Smooth muscle cell (in vitro differentiated cells): ENCODE measurements at regions not wholly inside any gene's neighbourhood (a gene's known extent, or its start where the extent isn't known, plus 50 kb on each side); places are given as distances from the start of the nearest gene placed in this dataset.

ENCODE experiments used
- DNase-seq: peaks from one replicate; lab custom pipeline; 2025; ENCODE audit not compliant: unreplicated experiment; lab: John Stamatoyannopoulos, UW
- H2AFZ ChIP-seq: fragments of 200-600 bp; sonication (generic); 2 replicates; pipeline ENCODE4 v1.6.0; 2016; ENCODE audit warnings: antibody characterized with exemption, low read depth, mild to moderate bottlenecking
- H3F3A ChIP-seq: fragments of 200-600 bp; sonication (generic); 2 replicates; pipeline ENCODE4 v1.6.0; 2017; ENCODE audit warnings: antibody characterized with exemption, low read depth
- H3K27ac ChIP-seq: fragments of 200-600 bp; sonication (generic); 2 replicates; pipeline ENCODE4 v1.5.1; 2016; ENCODE audit warnings: low read depth, mild to moderate bottlenecking
- H3K27me3 ChIP-seq: fragments of 200-600 bp; sonication (generic); 2 replicates; pipeline ENCODE4 v1.6.1; 2016; ENCODE audit warnings: low read depth, mild to moderate bottlenecking
- H3K36me3 ChIP-seq: fragments of 200-600 bp; sonication (generic); 2 replicates; pipeline ENCODE4 v1.5.1; 2016; ENCODE audit warnings: low read depth
- H3K4me1 ChIP-seq: fragments of 200-600 bp; sonication (generic); 2 replicates; pipeline ENCODE4 v1.5.1; 2016; ENCODE audit warnings: low read depth
- H3K4me2 ChIP-seq: fragments of 200-600 bp; sonication (generic); 2 replicates; pipeline ENCODE4 v1.6.0; 2016; ENCODE audit warnings: mild to moderate bottlenecking
- H3K4me3 ChIP-seq: fragments of 200-600 bp; sonication (generic); 2 replicates; pipeline ENCODE4 v1.5.1; 2016; ENCODE audit warnings: mild to moderate bottlenecking
- H3K79me2 ChIP-seq: fragments of 200-600 bp; sonication (generic); 2 replicates; pipeline ENCODE4 v1.6.0; 2016; ENCODE audit warnings: low read depth, mild to moderate bottlenecking
- H3K9ac ChIP-seq: fragments of 200-600 bp; sonication (generic); 2 replicates; pipeline ENCODE4 v1.6.0; 2016; ENCODE audit warnings: low read depth
- H3K9me3 ChIP-seq: fragments of 200-600 bp; sonication (generic); replicated peaks from 2 replicates; pipeline ENCODE4 v1.5.1; 2016; ENCODE audit warnings: low read depth
- H4K20me1 ChIP-seq: fragments of 200-600 bp; sonication (generic); 2 replicates; pipeline ENCODE4 v1.6.0; 2016; ENCODE audit warnings: low read depth
- CTCF ChIP-seq: fragments of 200-600 bp; sonication (generic); IDR thresholded peaks from 2 replicates; pipeline ENCODE4 v1.5.1; 2017; ENCODE audit warnings: borderline replicate concordance, mild to moderate bottlenecking, antibody characterized with exemption; ENCODE audit not compliant: insufficient read depth, poor library complexity, severe bottlenecking
- WGBS: methylation state at CpG from one replicate; pipeline ENCODE4 v1.1.7; 2016; ENCODE audit warnings: low lambda C conversion rate; 5-methylcytosine and 5-hydroxymethylcytosine counted together

- H3F3A ChIP-seq = no peaks in the 10 kb centered on the region
- H2AFZ ChIP-seq = no peak overlapping the region
- no peak for TF ChIP-seq CTCF
- H3K9me3 ChIP-seq = no peaks in the 10 kb centered on the region
- no peaks in the 10 kb centered on the region for H3K79me2 ChIP-seq
- no peaks in the 10 kb centered on the region for H3K27me3 ChIP-seq
- no peak overlapping the region for H3K9ac ChIP-seq
- no peak for DNase-seq
- H3K27ac ChIP-seq = no peak overlapping the region
- H3K4me2 ChIP-seq = no peak overlapping the region
- H3K36me3 ChIP-seq = no peaks in the 10 kb centered on the region
- no peaks in the 10 kb centered on the region for H3K4me1 ChIP-seq
- H3K4me3 ChIP-seq = no peak overlapping the region
- H4K20me1 ChIP-seq = no peaks in the 10 kb centered on the region
- WGBS = 100% methylated on average over 2 of the region's 2 CpGs
Observed at GRCh38 chr13:72093262-72093661, 226.3 kb upstream of the DACH1 start.

DNA sequence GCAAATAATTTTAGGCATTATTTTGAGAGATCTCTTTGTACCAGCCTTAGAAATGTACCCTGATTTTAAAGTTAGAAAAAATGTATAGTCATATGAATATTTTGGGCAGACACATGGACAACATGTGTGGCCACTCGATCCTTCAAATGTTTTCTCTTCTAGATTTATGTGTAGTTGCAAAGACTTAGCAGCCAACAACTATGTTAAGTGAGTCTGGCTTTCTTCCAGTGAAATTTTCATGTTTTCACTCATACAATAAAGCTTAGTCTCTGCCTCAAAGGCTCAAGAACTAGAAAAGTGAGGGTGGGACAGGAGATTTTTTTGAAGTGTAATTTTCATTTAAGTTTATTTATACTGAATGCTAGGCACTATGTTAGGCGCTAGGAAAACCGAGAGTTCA lies 207.7 kb upstream of the DACH1 start:
- Histone ChIP-seq H3K4me3 (no peak overlapping the region), H3K9ac (no peak overlapping the region), H3F3A (no peaks in the 10 kb centered on the region), H3K4me2 (no peak overlapping the region), H3K27me3 (no peaks in the 10 kb centered on the region), H3K79me2 (no peaks in the 10 kb centered on the region), H3K4me1 (no peaks in the 10 kb centered on the region), H3K9me3 (no peaks in the 10 kb centered on the region), H3K36me3 (no peaks in the 10 kb centered on the region), H4K20me1 (no peaks in the 10 kb centered on the region), H3K27ac (no peak overlapping the region), H2AFZ (no peak overlapping the region)
- WGBS = 76% methylated on average over 3 of the region's 3 CpGs
- TF ChIP-seq CTCF = no peak
- DNase-seq = no peak

- no peak overlapping the region for H3K4me3 ChIP-seq
- H3K9me3 ChIP-seq = no peaks in the 10 kb centered on the region
- no peaks in the 10 kb centered on the region for H3K36me3 ChIP-seq
- no peaks in the 10 kb centered on the region for H4K20me1 ChIP-seq
- H3K4me1 ChIP-seq = no peaks in the 10 kb centered on the region
- H3K27ac ChIP-seq = no peak overlapping the region
- 95% methylated on average over 2 of the region's 2 CpGs for WGBS
- DNase-seq = no peak
- no peaks in the 10 kb centered on the region for H3F3A ChIP-seq
- H3K79me2 ChIP-seq = no peaks in the 10 kb centered on the region
- no peak for TF ChIP-seq CTCF
- no peak overlapping the region for H3K4me2 ChIP-seq
- H2AFZ ChIP-seq = no peak overlapping the region
- H3K9ac ChIP-seq = no peak overlapping the region
- no peaks in the 10 kb centered on the region for H3K27me3 ChIP-seq
Observed at GRCh38 chr13:72072261-72072660, 205.3 kb upstream of the DACH1 start.

- Histone ChIP-seq H3K4me3 (no peak overlapping the region), H2AFZ (no peak overlapping the region), H4K20me1 (no peaks in the 10 kb centered on the region), H3K36me3 (no peaks in the 10 kb centered on the region), H3K27ac (no peak overlapping the region), H3K79me2 (no peaks in the 10 kb centered on the region), H3K27me3 (no peaks in the 10 kb centered on the region), H3K4me1 (no peaks in the 10 kb centered on the region), H3K9ac (no peak overlapping the region), H3K9me3 (no peaks in the 10 kb centered on the region), H3F3A (no peaks in the 10 kb centered on the region), H3K4me2 (no peak overlapping the region)
- 76% methylated on average over 4 of the region's 4 CpGs for WGBS
- TF ChIP-seq CTCF = no peak
- DNase-seq = no peak
Observed at GRCh38 chr13:72071713-72072112, 204.7 kb upstream of the DACH1 start.
